HG02763 (cell line): ENCODE measurements at regions not wholly inside any gene's neighbourhood (a gene's known extent, or its start where the extent isn't known, plus 50 kb on each side); places are given as distances from the start of the nearest gene placed in this dataset.

Source experiments
- ATAC-seq: cut with Tn5 transposase; IDR thresholded peaks from one replicate; pipeline ENCODE4 v1.9.1; 2021; ENCODE audit warnings: mild to moderate bottlenecking, moderate library complexity; ENCODE audit not compliant: unreplicated experiment

DNA sequence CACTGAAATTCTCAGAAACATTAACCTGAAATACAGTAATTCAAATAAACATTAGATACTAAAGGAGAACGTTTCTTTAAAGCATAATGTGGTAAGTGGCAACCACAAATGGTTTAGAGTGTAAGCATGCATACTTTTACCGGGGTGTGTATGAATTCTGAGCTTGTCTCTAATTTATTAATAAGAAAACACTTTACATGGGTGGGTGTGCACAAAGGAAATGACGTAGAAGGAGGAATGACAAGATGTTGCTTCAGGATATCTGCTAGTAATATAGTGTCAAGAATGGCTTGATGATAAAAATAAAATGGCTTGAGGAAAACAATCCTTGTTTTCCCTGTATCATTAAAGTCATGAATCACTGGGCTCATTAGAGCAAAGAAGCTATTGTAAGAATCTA, 92.5 kb downstream of the ARL4A start:
- ATAC-seq: no peak

GRCh38 chr7:12783421-12784095, 96.1 kb downstream of the ARL4A start:
- ATAC-seq: no peak

DNA sequence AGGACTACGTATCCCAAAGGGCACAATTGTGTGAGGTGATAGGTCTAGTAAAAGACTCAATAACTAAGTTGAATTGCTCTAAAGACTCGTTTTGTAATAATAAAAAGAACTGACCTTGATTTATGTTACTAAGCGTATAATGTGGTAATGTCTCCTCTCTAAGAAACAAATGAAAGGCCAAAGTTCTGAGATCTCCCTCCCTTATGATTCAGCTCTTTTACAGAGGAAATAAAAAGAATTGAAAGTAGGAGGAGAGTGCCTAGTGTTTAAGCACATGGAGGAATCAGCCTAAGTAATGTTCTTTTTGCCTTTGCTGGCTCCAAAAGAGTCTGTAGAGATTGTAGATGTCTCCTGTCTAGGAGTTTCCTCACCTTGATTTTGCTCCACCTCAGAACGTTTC, 98.0 kb downstream of the ARL4A start:
- no peak for ATAC-seq

GRCh38 chr7:12786494-12786893, 99.1 kb downstream of the ARL4A start:
- no peak for ATAC-seq

GRCh38 chr7:12788171-12788570, 100.7 kb downstream of the ARL4A start:
- ATAC-seq: no peak

GRCh38 chr7:12788591-12788990, 101.2 kb downstream of the ARL4A start:
- ATAC-seq: no peak

GRCh38 chr7:12794722-12795302, 107.4 kb downstream of the ARL4A start:
- no peak for ATAC-seq

GRCh38 chr7:12796397-12797127, 109.1 kb downstream of the ARL4A start:
- ATAC-seq: no peak

- ATAC-seq: no peak
These were observed 113.1 kb downstream of the ARL4A start for GRCh38 chr7:12800486-12800885.

GRCh38 chr7:12801107-12801506, 113.7 kb downstream of the ARL4A start:
- ATAC-seq: no peak

GRCh38 chr7:12802070-12802469, 114.6 kb downstream of the ARL4A start:
- no peak for ATAC-seq

GRCh38 chr7:12803542-12803941, 116.1 kb downstream of the ARL4A start:
- ATAC-seq: no peak

DNA sequence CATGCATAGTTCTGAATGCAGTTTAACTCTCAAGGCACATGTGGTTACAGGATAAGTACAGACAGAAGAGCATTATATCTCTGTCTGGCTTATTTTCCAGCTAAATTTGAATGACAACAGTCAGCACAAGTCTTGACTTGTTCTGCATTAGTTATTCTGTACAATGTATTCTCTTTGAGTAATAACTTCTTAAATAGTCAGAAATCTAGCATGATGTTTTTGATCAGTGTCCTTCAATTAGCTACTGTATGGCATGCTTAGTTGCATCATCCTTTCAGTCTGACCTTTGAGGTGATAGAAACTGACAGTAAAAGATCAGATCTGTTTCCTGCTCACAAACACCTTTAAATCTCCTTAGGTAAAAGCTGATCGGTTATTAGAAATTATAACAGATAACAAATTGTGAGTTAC, 118.1 kb downstream of the ARL4A start:
- no peak for ATAC-seq

DNA sequence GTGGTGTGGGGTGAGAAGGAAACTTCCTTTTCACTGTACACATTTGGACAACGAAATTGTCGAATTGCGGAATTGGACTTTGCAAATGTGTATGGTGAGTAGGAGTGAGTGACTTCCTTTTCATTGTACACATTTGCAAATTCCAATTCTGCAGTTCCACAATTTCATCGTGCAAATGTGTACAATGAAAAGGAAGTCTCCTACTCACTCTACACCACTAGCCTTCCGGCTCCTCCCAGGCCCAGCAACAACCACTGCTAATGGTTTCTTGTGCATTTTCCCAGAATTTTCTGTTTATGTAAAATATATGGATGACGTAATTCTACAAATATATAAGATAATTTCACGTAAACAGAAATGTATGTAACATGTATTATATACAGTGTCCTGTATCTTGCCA, 118.5 kb downstream of the ARL4A start:
- ATAC-seq: no peak

- no peak for ATAC-seq
These were observed 122.0 kb downstream of the ARL4A start for GRCh38 chr7:12809476-12809875.

DNA sequence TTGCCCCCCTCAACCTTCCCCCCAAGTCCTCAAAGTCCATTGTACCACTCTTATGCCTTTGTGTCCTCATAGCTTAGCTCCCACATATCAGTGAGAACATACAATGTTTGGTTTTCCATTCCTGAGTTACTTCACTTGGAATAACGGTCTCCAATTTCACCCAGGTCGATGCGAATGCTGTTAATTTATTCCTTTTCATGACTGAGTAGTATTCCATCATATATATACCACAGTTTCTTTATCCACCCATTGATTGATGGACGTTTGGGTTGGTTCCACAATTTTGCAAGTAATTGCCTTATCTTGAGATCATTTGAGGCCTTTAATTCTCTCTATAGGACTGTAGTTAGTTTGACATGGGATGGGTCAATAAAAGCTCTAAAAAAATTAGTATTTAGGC, 124.7 kb downstream of the ARL4A start:
- no peak for ATAC-seq

GRCh38 chr7:12814107-12814506, 126.7 kb downstream of the ARL4A start:
- ATAC-seq: no peak

DNA sequence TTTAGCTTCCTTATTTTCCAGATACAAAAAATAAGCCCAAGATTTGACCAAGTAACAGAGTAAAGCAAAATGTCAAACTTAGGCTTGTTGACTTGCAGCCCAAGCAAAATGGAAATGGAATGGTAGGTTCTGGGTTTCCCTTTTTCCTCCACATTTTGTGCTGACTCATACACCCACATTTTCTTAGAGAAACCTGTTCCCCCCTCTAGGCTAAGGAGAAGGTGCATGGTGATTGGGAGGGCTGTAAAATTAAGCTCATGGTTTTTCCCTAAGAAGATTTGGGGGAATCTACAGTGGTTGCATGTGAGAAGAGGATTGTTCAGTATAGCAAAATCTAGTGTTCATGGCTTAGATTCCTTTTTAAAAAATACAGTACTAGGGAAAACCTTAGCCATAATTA, 127.4 kb downstream of the ARL4A start:
- ATAC-seq: no peak

DNA sequence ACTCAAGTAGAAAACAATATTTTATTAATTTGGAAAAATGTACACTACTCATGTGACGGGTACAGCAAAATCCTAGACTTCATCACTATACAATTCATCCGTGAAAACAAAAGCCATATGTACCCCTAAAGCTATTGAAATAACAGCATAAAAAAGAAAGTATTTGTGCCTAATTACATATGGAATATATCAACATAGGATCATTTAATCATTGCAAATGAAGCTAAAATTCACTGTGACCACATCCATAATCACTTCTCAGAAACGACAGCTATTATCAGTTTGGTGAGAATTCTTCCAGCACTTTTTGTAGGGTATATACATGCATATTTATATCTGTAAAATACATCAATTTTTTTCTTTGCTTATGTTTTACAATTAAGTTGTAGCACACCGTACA, 128.0 kb downstream of the ARL4A start:
- no peak for ATAC-seq

DNA sequence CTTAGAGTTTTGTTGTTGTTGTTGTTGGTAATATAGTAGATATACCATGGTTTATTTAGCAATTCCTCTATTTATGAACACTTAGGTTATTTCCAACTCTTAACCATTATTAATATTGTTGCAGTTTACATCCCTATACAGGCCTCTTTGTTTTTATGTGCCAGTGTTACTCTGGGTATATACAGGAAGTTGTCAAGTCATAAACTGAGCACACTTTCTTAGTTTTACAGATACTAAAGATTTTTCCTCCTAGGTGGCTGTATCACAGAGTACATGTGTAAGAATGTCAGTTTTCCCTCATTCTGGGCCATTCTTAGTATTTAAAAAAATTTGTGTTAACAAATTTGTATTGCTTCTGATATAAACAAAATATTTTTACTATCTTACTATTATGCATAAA, 128.4 kb downstream of the ARL4A start:
- ATAC-seq: no peak

- ATAC-seq: no peak
These were observed 133.3 kb downstream of the ARL4A start for GRCh38 chr7:12820777-12821176.

GRCh38 chr7:12821746-12822145, 134.3 kb downstream of the ARL4A start:
- ATAC-seq: no peak
